Activated naive CD8-positive, alpha-beta T cell treated with anti-CD3 and anti-CD28 coated beads, Interleukin-2, amount 10 ng/mL, durations not matched to agents 7 days and 5 days (primary cell): ENCODE measurements at regions not wholly inside any gene's neighbourhood (a gene's known extent, or its start where the extent isn't known, plus 50 kb on each side); places are given as distances from the start of the nearest gene placed in this dataset.

Experiments
- ATAC-seq: fragments of 150-1000 bp; cut with Tn5 transposase; one replicate; pipeline ENCODE4 v1.10.0; 2021; ENCODE audit warnings: low read depth, moderate library complexity
- POLR2A ChIA-PET: fragments of 350-600 bp; sonication (Branson Sonifier 250); formaldehyde crosslinking; loops from one replicate; lab custom pipeline; 2021; ENCODE audit warnings: antibody characterized with exemption; lab: Charles Lee
- DNase-seq: peaks from one replicate; pipeline ENCODE4 v3.0.0; 2021
- H3K27ac Mint-ChIP-seq: one replicate; pipeline ENCODE4 v1.8.0; 2022; ENCODE audit warnings: mild to moderate bottlenecking, mixed read lengths
- H3K27me3 Mint-ChIP-seq: one replicate; pipeline ENCODE4 v1.8.0; 2022; ENCODE audit warnings: mild to moderate bottlenecking, moderate library complexity, mixed read lengths
- H3K36me3 Mint-ChIP-seq: one replicate; pipeline ENCODE4 v1.8.0; 2021; ENCODE audit warnings: mild to moderate bottlenecking, mixed read lengths
- H3K4me1 Mint-ChIP-seq: one replicate; pipeline ENCODE4 v1.8.0; 2021; ENCODE audit warnings: mixed read lengths
- H3K4me3 Mint-ChIP-seq: one replicate; pipeline ENCODE4 v1.8.0; 2022; ENCODE audit warnings: mild to moderate bottlenecking, moderate library complexity, mixed read lengths
- H3K9me3 Mint-ChIP-seq: one replicate; pipeline ENCODE4 v1.8.0; 2021; ENCODE audit warnings: mixed read lengths

GRCh38 chr9:107815782-107816560, 326.4 kb upstream of the KLF4 start:
- POLR2A ChIA-PET, result no interaction called here
- Mint-ChIP-seq H3K27me3 (no peaks in the 10 kb centered on the region), H3K4me1 (no peaks in the 10 kb centered on the region), H3K27ac (no peak overlapping the region), H3K36me3 (no peaks in the 10 kb centered on the region), H3K4me3 (no peak overlapping the region), H3K9me3 (no peaks in the 10 kb centered on the region)
- DNase-seq, result no peak
- no peak for ATAC-seq

- no peak for DNase-seq
- Mint-ChIP-seq H3K4me1 (no peaks in the 10 kb centered on the region), H3K36me3 (no peaks in the 10 kb centered on the region), H3K27ac (no peak overlapping the region), H3K27me3 (no peaks in the 10 kb centered on the region), H3K4me3 (no peak overlapping the region), H3K9me3 (peaks cover 7% of the 10 kb centered on the region)
- POLR2A ChIA-PET, result no interaction called here
- ATAC-seq, result no peak
Measured at GRCh38 chr9:107813287-107813686, 323.7 kb upstream of the KLF4 start.

GRCh38 chr9:107810461-107810961, 320.9 kb upstream of the KLF4 start:
- ATAC-seq, result no peak
- no peak for DNase-seq
- H3K9me3 Mint-ChIP-seq, result peaks cover 11% of the 10 kb centered on the region
- H3K27ac Mint-ChIP-seq, result no peak overlapping the region
- H3K4me3 Mint-ChIP-seq, result no peak overlapping the region
- no peaks in the 10 kb centered on the region for H3K36me3 Mint-ChIP-seq
- no peaks in the 10 kb centered on the region for H3K27me3 Mint-ChIP-seq
- H3K4me1 Mint-ChIP-seq, result no peaks in the 10 kb centered on the region
- POLR2A ChIA-PET, result no interaction called here

GRCh38 chr9:107809871-107810460, 320.4 kb upstream of the KLF4 start:
- no peak for ATAC-seq
- Mint-ChIP-seq H3K9me3 (peaks cover 11% of the 10 kb centered on the region), H3K4me3 (no peak overlapping the region), H3K27me3 (no peaks in the 10 kb centered on the region), H3K36me3 (no peaks in the 10 kb centered on the region), H3K4me1 (no peaks in the 10 kb centered on the region), H3K27ac (no peak overlapping the region)
- POLR2A ChIA-PET, result no interaction called here
- no peak for DNase-seq

GRCh38 chr9:107807183-107807582, 317.6 kb upstream of the KLF4 start:
- no peaks in the 10 kb centered on the region for H3K27me3 Mint-ChIP-seq
- ATAC-seq (no peak), DNase-seq (no peak)
- no peaks in the 10 kb centered on the region for H3K36me3 Mint-ChIP-seq
- no peaks in the 10 kb centered on the region for H3K4me1 Mint-ChIP-seq
- H3K4me3 Mint-ChIP-seq, result no peak overlapping the region
- POLR2A ChIA-PET, result no interaction called here
- peaks cover 11% of the 10 kb centered on the region for H3K9me3 Mint-ChIP-seq
- no peak overlapping the region for H3K27ac Mint-ChIP-seq

GRCh38 chr9:107805201-107805600, 315.6 kb upstream of the KLF4 start:
- Mint-ChIP-seq H3K27me3 (no peaks in the 10 kb centered on the region), H3K27ac (no peak overlapping the region), H3K36me3 (no peaks in the 10 kb centered on the region), H3K4me1 (no peaks in the 10 kb centered on the region), H3K9me3 (peaks cover 11% of the 10 kb centered on the region), H3K4me3 (no peak overlapping the region)
- POLR2A ChIA-PET, result no interaction called here
- DNase-seq (no peak), ATAC-seq (no peak)

GRCh38 chr9:107794259-107794658, 304.7 kb upstream of the KLF4 start:
- Mint-ChIP-seq H3K9me3 (peaks cover 2% of the 10 kb centered on the region), H3K4me3 (no peak overlapping the region), H3K27me3 (no peaks in the 10 kb centered on the region), H3K27ac (no peak overlapping the region), H3K36me3 (no peaks in the 10 kb centered on the region), H3K4me1 (no peaks in the 10 kb centered on the region)
- DNase-seq (no peak), ATAC-seq (no peak)
- POLR2A ChIA-PET, result no interaction called here

GRCh38 chr9:107793541-107793940, 304.0 kb upstream of the KLF4 start:
- Mint-ChIP-seq H3K9me3 (peaks cover 2% of the 10 kb centered on the region), H3K4me1 (no peaks in the 10 kb centered on the region), H3K27ac (no peak overlapping the region), H3K27me3 (no peaks in the 10 kb centered on the region), H3K4me3 (no peak overlapping the region), H3K36me3 (no peaks in the 10 kb centered on the region)
- ATAC-seq, result no peak
- DNase-seq, result no peak
- POLR2A ChIA-PET, result no interaction called here

GRCh38 chr9:107792596-107792995, 303.0 kb upstream of the KLF4 start:
- ATAC-seq, result no peak
- H3K4me3 Mint-ChIP-seq, result no peak overlapping the region
- no peak for DNase-seq
- POLR2A ChIA-PET, result no interaction called here
- no peaks in the 10 kb centered on the region for H3K36me3 Mint-ChIP-seq
- peaks cover 2% of the 10 kb centered on the region for H3K9me3 Mint-ChIP-seq
- H3K27me3 Mint-ChIP-seq, result no peaks in the 10 kb centered on the region
- H3K4me1 Mint-ChIP-seq, result no peaks in the 10 kb centered on the region
- H3K27ac Mint-ChIP-seq, result no peak overlapping the region

GRCh38 chr9:107792006-107792405, 302.4 kb upstream of the KLF4 start:
- no peak for ATAC-seq
- Mint-ChIP-seq H3K27ac (no peak overlapping the region), H3K27me3 (no peaks in the 10 kb centered on the region), H3K4me3 (no peak overlapping the region), H3K4me1 (no peaks in the 10 kb centered on the region), H3K9me3 (no peaks in the 10 kb centered on the region), H3K36me3 (no peaks in the 10 kb centered on the region)
- POLR2A ChIA-PET, result no interaction called here
- no peak for DNase-seq

GRCh38 chr9:107789001-107789700, 299.6 kb upstream of the KLF4 start:
- DNase-seq, result no peak
- H3K27ac Mint-ChIP-seq, result no peak overlapping the region
- no peak for ATAC-seq
- H3K9me3 Mint-ChIP-seq, result no peaks in the 10 kb centered on the region
- no peaks in the 10 kb centered on the region for H3K27me3 Mint-ChIP-seq
- no peaks in the 10 kb centered on the region for H3K4me1 Mint-ChIP-seq
- POLR2A ChIA-PET, result no interaction called here
- no peaks in the 10 kb centered on the region for H3K36me3 Mint-ChIP-seq
- no peak overlapping the region for H3K4me3 Mint-ChIP-seq

GRCh38 chr9:107786561-107786960, 297.0 kb upstream of the KLF4 start:
- Mint-ChIP-seq H3K4me1 (no peaks in the 10 kb centered on the region), H3K4me3 (no peak overlapping the region), H3K27ac (no peak overlapping the region), H3K27me3 (no peaks in the 10 kb centered on the region), H3K36me3 (no peaks in the 10 kb centered on the region), H3K9me3 (no peaks in the 10 kb centered on the region)
- DNase-seq (no peak), ATAC-seq (no peak)
- POLR2A ChIA-PET, result no interaction called here

- ATAC-seq (no peak), DNase-seq (no peak)
- POLR2A ChIA-PET, result no interaction called here
- Mint-ChIP-seq H3K36me3 (no peaks in the 10 kb centered on the region), H3K4me3 (no peak overlapping the region), H3K27me3 (no peaks in the 10 kb centered on the region), H3K4me1 (no peaks in the 10 kb centered on the region), H3K27ac (no peak overlapping the region), H3K9me3 (no peaks in the 10 kb centered on the region)
Measured at GRCh38 chr9:107784235-107784958, 294.8 kb upstream of the KLF4 start.
